ENCODE measurements at regions not wholly inside any gene's neighbourhood (a gene's known extent, or its start where the extent isn't known, plus 50 kb on each side); places are given as distances from the start of the nearest gene placed in this dataset.

- WGBS, 2 experiments (ENCODE audit: extremely low coverage in 2 of 2, insufficient read length in 1 of 2) = 14% methylated on average over 1 of the region's 12 CpGs; no CpG with 5 or more reads in 1 of the 2 experiments
- intact Hi-C loops (cut with micrococcal nuclease) = no loop called here
Measured at GRCh38 chr14:22071006-22071405, 397.4 kb upstream of the OR4E1 start.

More at GRCh38 chr14:22071006-22071405, 397.4 kb upstream of the OR4E1 start:
- H3K36me3 ChIP-seq (ENCODE audit: control insufficient read depth, insufficient read depth, low read length) = no peaks in the 10 kb centered on the region
- H2AFZ ChIP-seq (replicated peaks; ENCODE audit: low read length, poor library complexity) = no peak overlapping the region
- no peak overlapping the region for H2BK15ac ChIP-seq (ENCODE audit: low read depth, low read length)
- H3K4ac ChIP-seq (ENCODE audit: low read depth, low read length) = no peak overlapping the region
- peaks cover 6% of the 10 kb centered on the region for H3K27me3 ChIP-seq (ENCODE audit: control insufficient read depth, insufficient read depth, low read length)
- POLR2A ChIA-PET (ENCODE audit: unreplicated experiment) = no interaction called here
- no peak overlapping the region for H2AK9ac ChIP-seq (replicated peaks; ENCODE audit: low read depth, low read length, poor library complexity)
- no peak overlapping the region for H3K9ac ChIP-seq (ENCODE audit: low read depth, low read length)
- no peak overlapping the region for H4K91ac ChIP-seq (ENCODE audit: insufficient read depth, low read depth, low read length)
- DNase-seq (no peak), ATAC-seq (ENCODE audit: low read depth) (no peak)
- no peak overlapping the region for H3K23ac ChIP-seq (ENCODE audit: low read depth, low read length)
- dilution Hi-C loops (cut with HindIII; ENCODE audit: low sequenced_read_pairs, unreplicated experiment) = no loop called here
- no peak overlapping the region for H2AK5ac ChIP-seq (ENCODE audit: low read depth, low read length)
- H3K9me3 ChIP-seq (ENCODE audit: control insufficient read depth, insufficient read depth, low read length) = no peaks in the 10 kb centered on the region
- no peaks in the 10 kb centered on the region for H3K4me1 ChIP-seq (ENCODE audit: control insufficient read depth, insufficient read depth, low read length)
- no TSS peak for BruUV-seq (replicated peaks)
- no peak overlapping the region for H3K4me3 ChIP-seq (ENCODE audit: insufficient read depth, low read depth, low read length)
- no peak overlapping the region for H3K4me2 ChIP-seq (ENCODE audit: low read depth, low read length)
- H3K27ac ChIP-seq (ENCODE audit: insufficient read depth, low read length) = no peak overlapping the region
- no peak overlapping the region for H4K8ac ChIP-seq (ENCODE audit: low read depth in 2 of 2, low read length in 2 of 2)
- no peak overlapping the region for H2BK20ac ChIP-seq (ENCODE audit: low read depth, low read length)
- no peak overlapping the region for H3K56ac ChIP-seq (ENCODE audit: extremely low read depth, insufficient read depth, low read length)
- H2BK120ac ChIP-seq (ENCODE audit: low read depth, low read length) = no peak overlapping the region
- no peak overlapping the region for H3K14ac ChIP-seq (replicated peaks; ENCODE audit: low read depth, low read length)
- no peaks in the 10 kb centered on the region for H3K79me1 ChIP-seq (ENCODE audit: low read depth in 1 of 2, low read length in 2 of 2)
- no peak overlapping the region for H4K5ac ChIP-seq (ENCODE audit: low read depth, low read length)
- no peaks in the 10 kb centered on the region for H4K20me1 ChIP-seq (ENCODE audit: insufficient read depth, low read length)
- TF ChIP-seq MXI1 (IDR thresholded peaks at IDR 0.05; ENCODE audit: borderline replicate concordance, low read depth, low read length) (no peak), RCOR1 (IDR thresholded peaks at IDR 0.05; ENCODE audit: insufficient replicate concordance, low read length) (no peak), USF2 (IDR thresholded peaks at IDR 0.05; ENCODE audit: low read depth, low read length) (no peak), CHD1 (IDR thresholded peaks at IDR 0.05; ENCODE audit: low read depth, low read length) (no peak), ELK1 (IDR thresholded peaks at IDR 0.05; ENCODE audit: borderline replicate concordance, low read depth, low read length) (no peak), MAZ (IDR thresholded peaks at IDR 0.05; ENCODE audit: borderline replicate concordance, low read depth, low read length) (no peak), CEBPB (IDR thresholded peaks at IDR 0.05; ENCODE audit: low read depth, low read length) (no peak), RFX5 (IDR thresholded peaks at IDR 0.05; ENCODE audit: low read depth, low read length) (no peak), POLR2A (IDR thresholded peaks at IDR 0.05; ENCODE audit: low read depth, low read length) (no peak), BHLHE40 (IDR thresholded peaks at IDR 0.05; ENCODE audit: low read depth, low read length) (no peak), RAD21 (IDR thresholded peaks at IDR 0.05; ENCODE audit: low read length) (no peak), MAFK (IDR thresholded peaks at IDR 0.05; ENCODE audit: low read depth, low read length) (no peak), NFE2L2 (IDR thresholded peaks at IDR 0.05; ENCODE audit: low read depth, low read length) (no peak), FOS (IDR thresholded peaks at IDR 0.05; ENCODE audit: low read depth, low read length) (no peak), CTCF (conservative IDR thresholded peaks at IDR 0.05; ENCODE audit: low read depth, low read length) (no peak)
- no peak overlapping the region for H3K18ac ChIP-seq (ENCODE audit: low read depth, low read length)
- no peaks in the 10 kb centered on the region for H3K9me1 ChIP-seq (ENCODE audit: insufficient read depth, low read length)
- H2BK5ac ChIP-seq (ENCODE audit: low read depth, low read length, poor library complexity, severe bottlenecking) = no peak overlapping the region
- CTCF ChIA-PET = no interaction called here
- in situ Hi-C loops (cut with MboI; ENCODE audit: low sequenced_read_pairs) = no loop called here

Measured in IMR-90 (cell line).